HEK293T (cell line): ENCODE measurements at regions not wholly inside any gene's neighbourhood (a gene's known extent, or its start where the extent isn't known, plus 50 kb on each side); places are given as distances from the start of the nearest gene placed in this dataset.

Experiments used
- BHLHE40 ChIP-seq: fragments of 450-650 bp; IDR thresholded peaks from 2 replicates; pipeline ENCODE4 v1.6.1; 2016; ENCODE audit warnings: mild to moderate bottlenecking, moderate library complexity, borderline replicate concordance
- ELF4 ChIP-seq: fragments of 450-650 bp; IDR thresholded peaks from 2 replicates; pipeline ENCODE4 v1.6.1; 2017; ENCODE audit warnings: antibody characterized with exemption
- FOXA1 ChIP-seq: fragments of 450-650 bp; IDR thresholded peaks from 2 replicates; pipeline ENCODE4 v1.6.1; 2016; ENCODE audit warnings: mild to moderate bottlenecking
- FOXK2 ChIP-seq: fragments of 450-650 bp; IDR thresholded peaks from 2 replicates; pipeline ENCODE4 v1.6.1; 2016; ENCODE audit warnings: mild to moderate bottlenecking
- FOXM1 ChIP-seq: fragments of 450-650 bp; IDR thresholded peaks from 2 replicates; pipeline ENCODE4 v1.6.1; 2017; ENCODE audit warnings: mild to moderate bottlenecking, borderline replicate concordance
- HDGF ChIP-seq: fragments of 450-650 bp; IDR thresholded peaks from 2 replicates; pipeline ENCODE4 v1.6.1; 2017; ENCODE audit warnings: antibody characterized with exemption, borderline replicate concordance
- L3MBTL2 ChIP-seq: fragments of 450-650 bp; conservative IDR thresholded peaks from 2 replicates; pipeline ENCODE4 v1.6.1; 2016; ENCODE audit warnings: mild to moderate bottlenecking
- SP1 ChIP-seq: fragments of 450-650 bp; IDR thresholded peaks from 2 replicates; pipeline ENCODE4 v1.6.1; 2017
- SUZ12 ChIP-seq: fragments of 450-650 bp; IDR thresholded peaks from 2 replicates; pipeline ENCODE4 v1.6.1; 2016; ENCODE audit warnings: mild to moderate bottlenecking
- TARDBP ChIP-seq: fragments of 450-650 bp; IDR thresholded peaks from 2 replicates; pipeline ENCODE4 v1.6.1; 2016
- ZNF384 ChIP-seq: fragments of 450-650 bp; IDR thresholded peaks from 2 replicates; pipeline ENCODE4 v1.6.1; 2016
- TF ChIP-seq, protein P1 (sequence below): fragments of 450-650 bp; IDR thresholded peaks from 2 replicates; pipeline ENCODE4 v1.6.1; 2016

DNA sequence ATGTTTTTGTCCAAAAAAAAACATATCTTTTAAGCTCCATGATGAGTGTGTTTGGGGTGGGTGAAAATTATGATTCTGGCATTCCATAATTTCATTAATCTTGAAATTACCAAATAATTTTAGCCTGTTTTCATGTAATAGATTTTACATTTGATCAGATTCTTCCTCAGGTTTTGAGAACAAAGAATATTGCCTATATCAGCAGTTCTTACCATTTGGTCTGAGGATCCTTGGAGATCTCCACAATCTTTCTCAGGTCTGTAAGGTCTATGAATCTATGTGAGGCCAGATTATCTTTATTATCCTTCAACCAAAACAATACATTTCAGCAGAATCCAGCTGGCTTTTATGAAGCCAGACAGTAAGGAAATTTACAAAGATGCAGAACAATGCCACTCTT, 373.3 kb upstream of the E2F7 start:
- TF ChIP-seq L3MBTL2 (no peak), TARDBP (no peak), SUZ12 (no peak), SP1 (no peak), BHLHE40 (no peak), ELF4 (no peak), ZNF384 (no peak), FOXA1 (no peak), HDGF (no peak), FOXM1 (no peak), FOXK2 (no peak)
- TF ChIP-seq, protein P1, sequence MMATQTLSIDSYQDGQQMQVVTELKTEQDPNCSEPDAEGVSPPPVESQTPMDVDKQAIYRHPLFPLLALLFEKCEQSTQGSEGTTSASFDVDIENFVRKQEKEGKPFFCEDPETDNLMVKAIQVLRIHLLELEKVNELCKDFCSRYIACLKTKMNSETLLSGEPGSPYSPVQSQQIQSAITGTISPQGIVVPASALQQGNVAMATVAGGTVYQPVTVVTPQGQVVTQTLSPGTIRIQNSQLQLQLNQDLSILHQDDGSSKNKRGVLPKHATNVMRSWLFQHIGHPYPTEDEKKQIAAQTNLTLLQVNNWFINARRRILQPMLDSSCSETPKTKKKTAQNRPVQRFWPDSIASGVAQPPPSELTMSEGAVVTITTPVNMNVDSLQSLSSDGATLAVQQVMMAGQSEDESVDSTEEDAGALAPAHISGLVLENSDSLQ, result no peak
